A673 (cell line): ENCODE measurements at regions not wholly inside any gene's neighbourhood (a gene's known extent, or its start where the extent isn't known, plus 50 kb on each side); places are given as distances from the start of the nearest gene placed in this dataset.

Experiments used
- CTCF ChIP-seq: fragments of 300-800, 200-600 bp; sonication (generic); conservative IDR thresholded peaks from 2 replicates; pipeline ENCODE4 v1.5.1; 2017; ENCODE audit warnings: low read depth, mild to moderate bottlenecking, antibody characterized with exemption, low read length, moderate library complexity, mixed read lengths
- EZH2 ChIP-seq: fragments of 200-600 bp; sonication (generic); IDR thresholded peaks from 2 replicates; pipeline ENCODE4 v1.6.1; 2017; ENCODE audit warnings: borderline replicate concordance, low read depth, mild to moderate bottlenecking, mixed read lengths, antibody characterized with exemption, low read length; ENCODE audit not compliant: poor library complexity, severe bottlenecking

GRCh38 chr1:244273845-244274619 lies 177.7 kb downstream of the ADSS2 start:
- no peak for TF ChIP-seq EZH2
- TF ChIP-seq CTCF = no peak
